Right forelimb (tissue), 1 donor: ENCODE measurements at regions not wholly inside any gene's neighbourhood (a gene's known extent, or its start where the extent isn't known, plus 50 kb on each side); places are given as distances from the start of the nearest gene placed in this dataset.

Source experiments
- DNase-seq: peaks from one replicate; pipeline ENCODE4 v3.0.0-alpha.2; 2018

- peak; percentile 63 for DNase-seq
These were observed 115.6 kb upstream of the SLC45A1 start for GRCh38 chr1:8202182-8202905.

GRCh38 chr1:8201331-8201861, 116.5 kb upstream of the SLC45A1 start:
- no peak for DNase-seq

DNA sequence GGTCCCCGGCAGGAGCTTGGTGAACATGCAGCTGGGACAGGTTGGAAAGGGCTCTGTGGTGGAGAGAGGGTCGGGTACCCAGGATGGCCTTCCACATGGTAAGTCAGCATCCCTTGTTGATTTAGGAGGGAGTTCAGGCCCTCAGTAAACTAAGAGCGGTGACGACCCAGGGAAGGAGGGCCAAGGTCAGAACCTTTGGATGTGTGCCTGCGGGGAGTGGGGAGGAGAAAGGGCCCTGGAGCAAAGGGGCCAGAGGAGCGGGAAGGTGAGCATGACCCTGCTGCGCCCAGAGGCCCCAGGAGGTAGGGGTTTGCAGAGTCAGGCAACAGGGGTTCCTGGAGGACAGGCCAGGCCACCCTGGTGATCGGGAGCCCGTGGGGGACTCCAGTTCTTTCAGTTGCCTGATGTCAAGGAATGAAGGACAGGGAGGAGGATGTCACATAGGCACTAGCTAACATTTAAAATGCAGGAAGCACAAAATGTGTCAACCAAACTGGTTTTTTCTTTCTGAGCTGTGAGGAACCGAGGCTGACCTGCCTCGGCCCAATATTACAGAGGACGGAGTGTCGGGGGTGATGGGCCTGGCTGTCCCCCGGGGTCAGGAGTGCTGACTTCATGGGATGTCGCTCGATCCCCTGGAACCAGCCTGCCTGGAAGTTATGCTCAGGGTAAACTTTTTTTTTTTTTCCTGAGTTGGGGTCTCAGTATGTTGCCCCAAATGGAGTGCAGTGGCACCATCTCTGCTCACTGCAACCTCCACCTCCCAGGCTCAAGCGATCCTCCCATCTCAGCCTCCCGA, 117.4 kb upstream of the SLC45A1 start:
- no peak for DNase-seq

- no peak for DNase-seq
These were observed 119.4 kb upstream of the SLC45A1 start for GRCh38 chr1:8198522-8198921.

DNA sequence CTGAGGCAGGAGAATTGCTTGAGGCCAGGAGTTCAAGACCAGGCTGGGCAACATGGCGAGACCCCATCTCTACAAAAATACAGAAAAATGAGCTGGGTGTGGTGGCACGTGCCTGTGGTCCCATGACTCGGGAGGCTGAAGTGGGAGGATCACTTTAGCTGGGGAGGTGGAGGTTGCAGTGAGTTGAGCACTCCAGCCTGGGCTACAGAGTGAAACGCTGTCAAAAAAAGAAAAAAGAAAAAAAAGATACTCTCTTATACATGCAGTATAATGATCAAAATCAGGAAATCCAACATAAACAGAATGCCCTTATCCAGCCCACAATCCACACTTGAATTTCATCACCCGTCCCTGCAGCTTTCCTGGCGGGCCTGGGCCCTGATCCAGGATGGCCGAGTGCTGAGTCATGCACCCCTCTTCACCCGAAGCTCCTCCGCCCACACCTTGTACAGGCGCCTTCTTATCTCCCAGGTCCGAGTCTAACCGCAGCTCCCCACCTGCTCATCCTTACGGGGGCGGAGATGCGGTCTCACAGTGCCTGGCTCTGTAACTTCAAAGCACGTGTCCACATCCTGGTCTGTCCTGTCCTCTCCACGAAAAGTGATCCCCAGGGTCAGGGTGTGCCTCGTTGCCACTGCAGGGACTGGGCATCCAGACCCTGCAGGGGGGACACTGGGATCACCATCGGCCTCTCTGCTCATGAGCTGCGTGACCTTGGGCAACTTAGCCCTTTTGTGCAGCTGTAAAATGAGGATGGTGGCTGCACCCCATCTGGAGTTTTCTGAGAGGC, 120.2 kb upstream of the SLC45A1 start:
- DNase-seq = no peak

DNA sequence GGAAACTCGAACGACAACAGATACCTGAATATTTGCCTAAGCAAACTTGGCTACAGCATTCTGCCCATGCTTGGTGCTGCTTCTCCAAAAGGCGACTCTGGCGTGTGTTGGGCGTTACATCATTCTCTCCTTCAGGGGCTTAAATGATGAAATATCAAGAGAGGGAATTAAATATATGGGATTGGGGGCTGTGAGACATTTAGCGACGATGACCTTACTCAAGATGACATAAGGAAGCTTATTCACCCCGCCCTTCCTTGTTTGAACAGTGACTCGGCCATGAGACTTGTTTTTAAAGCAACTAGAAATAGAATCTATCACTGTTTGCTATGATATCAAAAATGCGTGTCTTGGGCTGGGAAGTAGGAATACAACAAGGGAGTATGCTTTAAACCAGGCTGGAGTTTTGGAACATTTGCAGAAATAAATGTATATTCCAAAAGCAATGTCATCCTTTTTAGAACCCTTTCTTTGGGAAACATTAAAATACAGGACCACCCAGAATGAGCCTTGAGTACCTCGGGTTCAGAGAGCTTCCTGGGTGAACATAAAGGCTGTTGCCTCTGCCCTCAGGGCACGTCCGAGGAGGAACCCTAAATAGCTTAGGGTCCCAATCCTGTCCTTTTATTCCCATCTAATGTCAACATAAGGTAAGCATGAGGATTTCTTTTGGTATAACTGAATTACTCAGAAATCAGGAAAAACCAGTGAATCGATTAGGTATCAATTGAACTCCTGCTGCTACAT, 123.3 kb upstream of the SLC45A1 start:
- no peak for DNase-seq

- no peak for DNase-seq
These were observed 124.0 kb upstream of the SLC45A1 start for GRCh38 chr1:8193840-8194406.

DNA sequence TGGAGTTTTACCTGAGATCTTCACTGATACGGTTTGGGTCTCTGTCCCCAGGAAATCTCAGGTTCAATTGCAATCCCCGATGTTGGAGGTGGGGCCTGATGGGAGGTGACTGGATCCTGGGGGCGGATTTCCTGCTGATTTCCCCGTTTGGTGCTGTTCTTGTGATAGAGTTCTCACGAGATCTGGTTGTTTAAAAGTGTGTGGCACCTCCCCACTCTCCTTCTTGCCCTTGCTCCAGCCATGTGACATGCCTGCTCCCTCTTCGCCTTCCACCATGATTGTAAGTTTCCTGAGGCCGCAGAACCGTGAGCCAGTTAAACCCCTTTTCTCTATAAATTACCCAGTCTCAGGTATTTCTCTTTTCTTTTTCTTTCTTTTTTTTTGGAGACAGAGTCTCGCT, 126.4 kb upstream of the SLC45A1 start:
- no peak for DNase-seq

GRCh38 chr1:8189931-8190483, 127.9 kb upstream of the SLC45A1 start:
- no peak for DNase-seq

DNA sequence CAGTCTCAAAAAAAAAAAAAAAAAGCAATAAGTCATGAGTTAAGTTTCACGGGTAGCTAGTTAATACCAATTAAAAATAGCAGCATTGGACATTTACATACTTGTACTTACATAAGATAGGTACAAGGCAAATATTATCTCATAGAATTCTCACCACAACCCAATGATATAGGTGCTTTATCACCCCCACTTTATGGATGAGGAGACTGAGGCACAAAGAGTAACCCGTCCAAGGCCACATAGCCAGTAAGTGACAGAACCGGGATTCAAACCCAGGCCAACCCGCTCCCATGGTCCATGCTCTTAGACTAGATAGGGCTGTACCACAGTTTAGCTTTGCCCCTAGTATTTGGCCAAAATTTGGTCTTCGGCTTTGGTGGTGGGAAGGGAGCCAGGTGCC, 132.5 kb upstream of the SLC45A1 start:
- DNase-seq = no peak

DNA sequence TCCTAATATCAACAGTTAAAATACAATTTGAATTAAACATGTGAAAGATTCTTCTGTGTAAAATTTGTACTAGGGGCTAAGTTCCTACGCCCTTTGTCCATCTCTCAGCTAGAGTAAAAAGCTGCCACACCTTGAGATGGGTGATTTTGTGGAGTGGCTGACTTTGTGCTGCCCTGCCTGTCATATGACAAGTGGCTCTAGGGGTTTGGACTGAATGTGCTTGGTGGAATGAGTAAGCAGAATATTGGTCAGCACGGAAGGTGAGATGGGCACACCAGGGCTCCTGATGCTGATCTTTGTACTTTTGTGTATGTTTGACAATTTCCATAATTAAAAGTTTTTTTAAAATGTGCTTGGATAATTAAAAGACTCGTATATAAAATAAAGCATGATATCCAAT, 133.6 kb upstream of the SLC45A1 start:
- no peak for DNase-seq

- no peak for DNase-seq
These were observed 135.7 kb upstream of the SLC45A1 start for GRCh38 chr1:8182034-8182761.

- DNase-seq = no peak
These were observed 138.7 kb upstream of the SLC45A1 start for GRCh38 chr1:8179132-8179793.

DNA sequence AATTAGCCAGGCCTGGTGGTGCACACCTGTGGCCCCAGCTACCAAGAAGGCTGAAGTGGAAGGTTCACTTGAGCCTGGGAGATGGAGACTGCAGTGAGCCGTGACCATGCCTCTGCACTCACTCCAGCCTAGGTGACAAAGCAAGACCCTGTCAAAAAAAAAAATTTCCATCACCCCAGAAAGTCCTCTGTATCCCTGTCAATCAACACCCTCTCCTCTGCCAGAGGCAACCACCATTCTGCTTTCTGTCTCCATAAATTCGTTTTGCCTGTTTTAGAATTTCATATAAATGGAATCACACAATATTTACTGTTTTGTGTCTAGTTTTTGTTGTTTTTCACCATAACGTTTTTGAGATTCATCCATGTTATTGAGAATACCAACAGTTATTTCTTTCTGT, 141.6 kb upstream of the SLC45A1 start:
- no peak for DNase-seq

DNA sequence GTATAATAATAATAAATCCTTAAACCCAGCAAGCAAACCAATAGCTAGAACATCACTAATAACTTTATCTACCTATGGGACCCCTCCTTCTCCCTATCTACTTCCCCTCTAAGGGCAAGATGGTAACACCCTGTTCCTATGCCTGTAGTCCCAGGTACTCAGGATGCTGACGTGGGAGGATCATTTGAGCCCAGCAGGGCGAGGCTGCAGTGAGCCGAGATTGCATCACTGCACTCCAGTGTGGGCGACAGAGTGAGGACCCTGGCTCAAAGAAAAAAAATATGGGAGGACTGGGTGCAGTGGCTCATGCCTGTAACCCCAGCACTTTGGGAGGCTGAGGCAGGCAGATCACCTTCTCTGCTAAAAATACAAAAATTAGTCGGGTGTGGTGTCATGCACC, 143.1 kb upstream of the SLC45A1 start:
- no peak for DNase-seq

DNA sequence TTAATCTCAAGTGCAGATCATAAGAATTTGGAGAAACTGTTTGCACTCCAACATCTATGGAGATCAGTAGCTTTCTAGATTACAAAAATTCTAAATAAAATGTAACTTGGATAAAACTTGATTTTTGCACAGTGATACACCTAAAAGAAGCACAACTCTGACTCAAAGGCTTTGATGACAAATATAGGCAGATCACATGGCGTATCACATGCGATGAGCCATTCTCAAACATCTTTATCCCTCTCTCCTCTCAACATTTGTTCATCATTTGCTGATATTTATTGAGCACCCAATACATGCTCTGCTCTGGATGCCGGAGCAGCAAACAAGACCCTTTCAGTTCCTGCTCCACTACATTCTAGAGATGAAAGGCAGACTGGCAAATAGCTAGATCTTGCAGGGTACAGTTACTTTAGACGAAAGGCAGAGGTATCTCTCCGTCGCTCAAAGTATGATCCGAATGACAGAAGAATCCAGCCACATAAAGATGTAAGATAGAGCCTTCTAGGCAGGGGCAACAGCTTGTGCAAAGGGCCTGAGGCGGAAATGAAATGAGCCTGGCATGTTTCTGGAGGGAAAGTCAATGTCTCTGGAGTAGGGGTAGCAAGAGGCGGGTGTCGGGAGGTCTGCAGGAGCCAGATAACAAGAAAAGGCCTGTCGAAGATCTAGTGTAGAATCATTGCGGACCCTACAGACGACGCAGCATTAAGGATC, 145.8 kb upstream of the ERRFI1 start:
- no peak for DNase-seq

- DNase-seq = no peak
These were observed 144.1 kb upstream of the ERRFI1 start for GRCh38 chr1:8170059-8170835.

DNA sequence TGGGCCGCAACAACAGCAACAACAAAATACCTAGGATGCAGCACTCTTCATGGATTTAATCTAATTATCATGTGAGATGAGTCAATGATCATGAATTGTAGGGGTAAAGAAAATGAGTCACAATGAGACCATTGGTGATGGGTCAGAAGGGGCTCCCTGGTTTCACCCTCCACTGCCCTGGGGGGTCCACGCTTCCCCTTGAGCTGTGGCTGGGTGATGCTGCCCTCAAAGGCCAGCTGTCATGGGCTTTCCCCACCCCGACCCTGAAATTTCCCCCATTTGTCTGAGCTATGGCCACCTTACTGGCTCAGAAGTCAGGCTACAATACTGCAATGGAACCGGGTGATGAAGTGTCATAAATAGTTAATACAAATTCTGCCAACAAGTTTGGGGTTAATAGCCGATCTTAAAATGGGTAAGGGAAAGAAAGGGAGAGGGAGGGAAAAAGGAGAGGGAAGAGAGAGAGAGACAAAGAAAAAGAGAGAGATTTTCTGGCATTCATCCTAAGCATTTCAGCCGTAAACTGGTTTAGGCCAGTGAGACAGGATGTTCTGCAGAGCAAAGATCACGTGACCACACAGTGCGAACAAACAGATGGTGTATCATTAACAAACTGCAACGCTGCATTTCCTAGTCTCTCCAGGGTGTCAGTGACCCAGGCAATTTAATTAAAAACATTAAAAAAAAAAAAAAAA, 143.4 kb upstream of the ERRFI1 start:
- no peak for DNase-seq

- no peak for DNase-seq
These were observed 141.8 kb upstream of the ERRFI1 start for GRCh38 chr1:8167936-8168335.
